Umbilical cord (tissue), 1 donor: ENCODE measurements at regions not wholly inside any gene's neighbourhood (a gene's known extent, or its start where the extent isn't known, plus 50 kb on each side); places are given as distances from the start of the nearest gene placed in this dataset.

Experiments
- DNase-seq: peaks from one replicate; pipeline ENCODE4 v3.0.0-alpha.2; 2015; ENCODE audit warnings: low spot score

GRCh38 chr1:115893545-115893944, 52.6 kb upstream of the NHLH2 start:
- DNase-seq, result no peak

- no peak for DNase-seq
These were observed 57.1 kb upstream of the NHLH2 start for GRCh38 chr1:115898020-115898419.

GRCh38 chr1:115900856-115901255, 59.9 kb upstream of the NHLH2 start:
- no peak for DNase-seq

- DNase-seq, result peak; percentile 26
These were observed 65.7 kb upstream of the NHLH2 start for GRCh38 chr1:115906627-115907026.

- DNase-seq, result no peak
These were observed 66.2 kb upstream of the NHLH2 start for GRCh38 chr1:115907092-115907491.

GRCh38 chr1:115908565-115909274, 67.6 kb upstream of the SLC22A15 start:
- no peak for DNase-seq

- DNase-seq, result no peak
These were observed 66.1 kb upstream of the SLC22A15 start for GRCh38 chr1:115910231-115910630.

GRCh38 chr1:115911294-115911693, 65.0 kb upstream of the SLC22A15 start:
- peak; percentile 44 for DNase-seq

- no peak for DNase-seq
These were observed 64.2 kb upstream of the SLC22A15 start for GRCh38 chr1:115912116-115912515.

- DNase-seq, result no peak
These were observed 53.5 kb upstream of the SLC22A15 start for GRCh38 chr1:115922801-115923200.

- DNase-seq, result no peak
These were observed 51.5 kb upstream of the SLC22A15 start for GRCh38 chr1:115924770-115925169.

GRCh38 chr1:115925467-115925866, 50.8 kb upstream of the SLC22A15 start:
- peak; percentile 20 for DNase-seq
